ENCODE measurements at regions not wholly inside any gene's neighbourhood (a gene's known extent, or its start where the extent isn't known, plus 50 kb on each side); places are given as distances from the start of the nearest gene placed in this dataset.
"Not testable (repeated sequence)": the region's sequence is repeated elsewhere in the genome, so short reads cannot be mapped to it uniquely, and the experiment has no call there.

DNA sequence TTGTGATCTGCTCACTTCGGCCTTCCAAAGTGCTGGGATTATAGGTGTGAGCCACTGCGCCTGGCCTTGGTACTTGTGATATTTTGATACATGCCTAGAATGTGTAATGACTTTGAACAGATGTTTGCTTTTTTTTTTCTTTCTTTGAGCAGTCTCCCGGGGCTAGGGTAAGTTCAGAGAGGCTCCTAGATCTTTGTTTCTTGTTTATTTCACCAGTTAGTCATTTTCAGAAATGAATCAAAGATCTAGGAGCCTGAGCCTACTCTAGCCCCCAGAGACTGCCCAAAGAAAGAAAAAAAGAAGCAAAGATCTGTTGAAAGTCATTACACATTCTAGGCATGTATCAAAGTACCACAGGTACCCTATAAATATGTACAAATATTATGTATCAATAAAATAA lies 66.3 kb downstream of the NPIPB11 start:
- H3K27me3 ChIP-seq; DNase-seq; H3K4me1 ChIP-seq; H3K27ac ChIP-seq; intact Hi-C loops (cut with DNase I; ENCODE audit: low total_unique reads); H3K4me3 ChIP-seq; H3K9me3 ChIP-seq; H3K36me3 ChIP-seq: not testable (repeated sequence)

DNA sequence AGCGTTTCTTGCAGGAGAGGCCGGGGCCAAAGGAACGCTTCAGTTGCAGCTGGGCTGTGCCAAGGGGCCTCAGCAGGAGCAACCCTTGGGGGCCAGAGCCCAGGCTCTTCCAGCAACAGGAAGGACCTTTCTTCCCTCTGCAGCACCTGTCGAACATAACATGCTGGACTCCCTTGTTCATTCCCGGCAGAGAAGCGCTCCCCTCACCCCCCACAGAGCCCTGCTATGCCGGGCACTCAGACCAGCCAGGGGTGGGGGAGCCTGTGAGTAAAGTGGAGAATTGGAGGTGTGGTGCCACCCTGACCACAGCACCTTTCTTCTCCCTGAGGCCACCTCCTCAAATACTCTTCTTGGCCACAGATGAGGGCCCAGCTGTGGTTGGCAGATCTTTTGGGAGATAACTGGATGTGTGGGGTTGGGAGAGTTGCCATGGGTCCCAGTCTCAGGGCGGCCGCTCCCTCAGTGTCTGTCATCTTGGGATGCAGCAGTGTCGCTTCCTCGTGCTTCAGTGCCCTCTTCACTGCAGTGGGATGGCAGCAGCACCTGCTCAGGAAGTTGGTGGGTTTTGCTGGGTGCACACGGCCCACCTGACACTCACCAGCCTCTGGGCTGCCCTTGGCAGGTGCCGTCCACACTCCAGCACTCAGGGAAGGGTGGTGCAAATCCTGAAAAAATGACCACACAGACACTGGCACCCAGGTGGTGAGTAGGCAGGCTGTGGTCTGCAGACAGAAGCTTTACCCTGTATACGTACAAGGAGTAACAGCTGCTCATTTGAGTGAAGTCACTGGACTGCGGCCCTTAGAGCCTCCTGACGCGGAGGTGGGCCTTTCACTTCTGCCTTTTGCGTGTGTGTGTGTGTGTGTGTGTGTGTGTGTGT lies 67.5 kb downstream of the NPIPB11 start:
- H3K4me3 ChIP-seq; H3K36me3 ChIP-seq; H3K27ac ChIP-seq; intact Hi-C loops (cut with DNase I; ENCODE audit: low total_unique reads); DNase-seq; H3K4me1 ChIP-seq; H3K9me3 ChIP-seq; H3K27me3 ChIP-seq: not testable (repeated sequence)

DNA sequence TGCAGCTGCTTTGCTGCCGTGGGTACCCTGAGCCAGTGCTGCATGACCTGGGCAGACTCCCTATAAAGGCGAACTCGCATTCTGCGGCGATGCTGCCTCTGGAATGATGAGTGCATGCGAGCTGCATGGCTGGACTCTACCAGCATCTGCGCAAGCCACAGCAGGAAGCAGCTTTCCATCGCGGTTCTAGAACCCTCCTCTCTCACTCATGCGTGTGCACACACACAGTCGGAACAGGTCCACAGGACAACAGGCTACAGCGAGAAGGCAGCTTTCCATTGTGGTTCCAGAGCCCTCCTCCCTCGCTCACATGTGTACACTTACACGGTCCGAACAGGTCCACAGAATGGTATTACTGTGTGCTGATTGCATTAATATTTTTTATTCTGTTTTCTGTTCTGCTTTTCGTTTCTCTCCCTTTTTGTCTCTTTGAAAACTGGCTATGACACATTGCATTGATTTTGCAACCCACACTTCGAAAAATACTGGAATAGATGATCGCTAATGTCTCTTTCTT lies 69.1 kb downstream of the NPIPB11 start:
- H3K9me3 ChIP-seq; intact Hi-C loops (cut with DNase I; ENCODE audit: low total_unique reads); H3K27me3 ChIP-seq; H3K36me3 ChIP-seq; DNase-seq; H3K4me1 ChIP-seq; H3K4me3 ChIP-seq; H3K27ac ChIP-seq: not testable (repeated sequence)

DNA sequence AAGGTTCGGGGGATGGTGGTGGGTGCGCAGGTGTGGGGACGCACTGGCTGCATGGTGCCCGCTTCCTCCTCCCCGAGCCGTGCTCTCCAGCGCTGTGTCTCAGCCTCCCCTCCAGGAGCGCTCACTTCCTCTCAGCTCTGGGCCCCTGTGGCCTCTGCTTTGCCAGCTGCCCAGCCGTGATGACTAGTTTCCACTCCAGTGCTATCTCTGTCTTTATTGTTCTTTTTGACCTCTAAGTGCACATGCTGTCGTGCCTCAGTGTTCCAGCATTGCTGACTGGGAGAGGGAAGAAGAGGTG lies 71.0 kb downstream of the NPIPB11 start:
- H3K9me3 ChIP-seq; DNase-seq; intact Hi-C loops (cut with DNase I; ENCODE audit: low total_unique reads); H3K36me3 ChIP-seq; H3K27ac ChIP-seq; H3K27me3 ChIP-seq; H3K4me1 ChIP-seq; H3K4me3 ChIP-seq: not testable (repeated sequence)

DNA sequence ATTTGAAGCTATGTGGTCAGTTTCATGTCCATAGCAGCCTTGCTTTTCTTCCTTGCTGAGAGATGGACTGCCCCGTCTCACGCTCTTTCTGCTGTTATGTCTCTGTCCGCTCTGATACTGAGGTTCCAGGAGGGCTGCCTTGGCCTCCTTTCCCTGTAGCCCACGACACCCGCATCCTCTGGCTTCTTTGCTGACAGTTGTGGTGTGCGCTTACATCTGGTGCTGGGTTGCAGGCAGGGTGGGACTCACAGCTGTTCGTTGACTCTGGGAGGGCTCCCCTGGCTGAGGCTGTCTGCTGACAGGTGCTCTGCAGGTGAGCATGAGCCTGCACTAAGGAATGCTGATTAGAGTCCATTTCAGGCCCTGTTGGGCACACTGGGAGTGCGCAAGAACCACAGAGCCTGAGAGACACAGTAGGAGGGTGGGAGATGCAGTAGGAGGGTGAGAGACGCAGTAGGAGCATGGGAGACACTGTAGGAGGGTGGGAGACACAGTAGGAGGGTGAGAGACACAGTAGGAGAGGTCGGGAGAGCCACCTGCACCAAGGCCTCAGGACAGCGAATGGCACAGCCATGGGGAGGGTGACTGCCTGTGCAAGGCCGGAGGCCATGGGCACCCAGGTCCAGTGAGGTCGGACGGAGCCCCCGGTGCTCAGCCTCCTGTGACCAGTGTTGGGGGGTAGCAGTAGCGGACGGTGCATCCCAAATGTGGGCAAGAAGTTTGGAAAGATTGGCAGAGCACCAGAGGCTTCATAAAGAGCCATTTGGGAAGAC lies 71.5 kb downstream of the NPIPB11 start:
- H3K36me3 ChIP-seq; H3K4me1 ChIP-seq; H3K9me3 ChIP-seq; H3K4me3 ChIP-seq; H3K27me3 ChIP-seq; DNase-seq; H3K27ac ChIP-seq; intact Hi-C loops (cut with DNase I; ENCODE audit: low total_unique reads): not testable (repeated sequence)

DNA sequence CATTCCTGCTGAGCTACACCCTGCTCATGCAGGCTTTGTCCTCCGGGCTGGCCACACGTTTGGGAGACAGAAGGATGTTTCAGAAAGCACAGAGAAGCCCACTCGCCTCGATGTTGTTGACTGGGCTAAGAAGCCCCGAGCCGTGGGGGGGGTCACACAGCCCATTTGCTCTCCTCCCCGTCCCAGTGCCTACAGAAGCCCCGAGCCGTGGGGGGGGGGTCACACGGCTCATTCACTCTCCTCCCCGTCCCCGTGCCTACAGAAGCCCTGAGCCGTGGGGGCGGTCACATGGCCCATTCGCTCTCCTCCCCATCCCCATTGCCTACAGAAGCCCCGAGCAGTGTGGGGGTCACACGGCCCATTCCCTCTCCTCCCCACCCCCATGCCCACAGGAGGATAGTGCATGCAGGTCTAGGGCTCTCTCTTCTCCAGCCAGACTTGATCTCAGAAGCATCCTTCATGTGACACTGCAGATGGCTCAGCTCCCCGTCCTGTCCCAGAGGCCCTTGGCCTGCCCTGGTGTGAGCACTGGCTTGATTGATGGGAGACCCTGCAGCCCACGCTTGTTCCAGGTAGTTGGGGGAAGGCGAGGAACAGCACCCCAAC lies 72.9 kb downstream of the NPIPB11 start:
- H3K27me3 ChIP-seq; H3K9me3 ChIP-seq; H3K36me3 ChIP-seq; H3K4me1 ChIP-seq; DNase-seq; intact Hi-C loops (cut with DNase I; ENCODE audit: low total_unique reads); H3K27ac ChIP-seq; H3K4me3 ChIP-seq: not testable (repeated sequence)

DNA sequence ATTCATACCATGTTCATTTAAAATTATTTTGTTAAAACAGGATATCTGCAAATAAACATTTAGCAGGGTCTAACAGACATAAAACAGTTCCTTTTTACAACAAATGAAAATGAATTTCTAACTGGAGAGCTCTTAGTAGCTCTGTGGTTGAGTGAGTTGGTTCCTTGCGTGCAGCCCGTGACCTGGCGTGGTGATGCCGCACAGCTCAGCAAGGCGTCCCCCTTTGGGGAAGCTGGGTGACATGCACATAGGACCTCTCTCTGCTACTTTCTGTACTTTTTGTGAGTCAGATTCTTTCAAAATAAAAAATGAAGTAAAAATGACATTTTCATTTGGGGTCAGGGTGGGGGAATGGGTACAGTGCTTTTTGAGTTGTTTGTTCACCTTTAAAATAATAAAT lies 75.9 kb downstream of the NPIPB11 start:
- intact Hi-C loops (cut with DNase I; ENCODE audit: low total_unique reads); H3K27ac ChIP-seq; H3K27me3 ChIP-seq; H3K9me3 ChIP-seq; H3K36me3 ChIP-seq; H3K4me1 ChIP-seq; H3K4me3 ChIP-seq; DNase-seq: not testable (repeated sequence)

DNA sequence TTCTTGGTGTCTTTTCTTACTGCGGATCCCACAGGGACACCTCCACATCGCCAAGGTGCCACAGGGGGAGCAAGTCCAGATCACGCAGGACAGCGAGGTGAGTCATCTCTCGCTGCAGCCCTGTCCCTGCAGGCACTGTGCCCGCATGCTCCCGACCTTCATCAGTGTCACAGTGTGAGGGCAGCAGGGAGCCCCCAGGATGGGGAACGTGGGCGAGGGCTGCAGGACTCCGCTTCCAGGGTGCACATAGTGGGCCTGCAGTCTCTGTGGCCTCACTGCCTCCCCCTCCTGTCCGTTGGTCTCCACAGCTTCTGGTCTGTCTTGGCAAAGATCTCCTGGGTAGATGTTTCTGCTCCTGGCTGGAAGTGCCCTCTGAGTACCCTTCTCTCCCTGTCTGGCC lies 78.0 kb downstream of the NPIPB11 start:
- H3K4me1 ChIP-seq; H3K27ac ChIP-seq; intact Hi-C loops (cut with DNase I; ENCODE audit: low total_unique reads); H3K9me3 ChIP-seq; H3K4me3 ChIP-seq; H3K27me3 ChIP-seq; DNase-seq; H3K36me3 ChIP-seq: not testable (repeated sequence)

DNA sequence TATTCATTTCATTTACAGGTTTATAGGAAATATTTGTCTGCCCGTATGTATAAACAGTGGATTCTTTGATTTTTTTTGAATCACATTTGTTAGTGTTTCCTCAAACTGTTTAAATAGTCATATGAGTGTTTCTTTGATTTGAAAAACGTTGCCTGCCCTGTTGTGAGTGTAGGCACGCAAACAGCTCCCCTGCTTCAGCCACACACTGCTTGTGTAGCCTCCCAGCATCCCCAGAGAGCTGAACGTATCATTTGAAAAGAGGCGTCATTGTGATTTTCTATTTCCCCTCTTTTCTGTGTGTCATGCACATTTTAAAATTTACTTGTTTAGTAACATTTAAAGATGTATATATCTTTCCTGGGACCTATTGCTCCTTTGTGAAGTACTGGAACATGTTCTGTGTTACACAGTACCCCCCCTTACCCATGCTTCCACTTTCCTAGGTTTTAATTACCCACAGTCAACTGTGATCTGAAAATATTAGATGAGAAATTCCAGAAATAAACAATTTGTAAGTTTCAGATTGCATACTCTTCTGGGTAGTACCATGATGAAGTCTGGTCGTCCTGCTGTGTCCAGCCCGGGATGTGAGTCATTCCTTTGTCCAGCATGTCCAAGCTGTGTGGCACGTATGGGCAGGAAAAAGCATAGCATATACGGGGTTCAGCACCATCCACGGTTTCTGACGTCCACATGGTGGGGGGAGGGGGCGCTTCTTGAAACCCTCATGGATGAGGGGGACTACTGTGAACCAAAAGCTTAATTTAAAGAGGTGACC lies 78.7 kb downstream of the NPIPB11 start:
- H3K36me3 ChIP-seq; H3K27me3 ChIP-seq; H3K4me3 ChIP-seq; DNase-seq; H3K4me1 ChIP-seq; H3K27ac ChIP-seq; intact Hi-C loops (cut with DNase I; ENCODE audit: low total_unique reads); H3K9me3 ChIP-seq: not testable (repeated sequence)

DNA sequence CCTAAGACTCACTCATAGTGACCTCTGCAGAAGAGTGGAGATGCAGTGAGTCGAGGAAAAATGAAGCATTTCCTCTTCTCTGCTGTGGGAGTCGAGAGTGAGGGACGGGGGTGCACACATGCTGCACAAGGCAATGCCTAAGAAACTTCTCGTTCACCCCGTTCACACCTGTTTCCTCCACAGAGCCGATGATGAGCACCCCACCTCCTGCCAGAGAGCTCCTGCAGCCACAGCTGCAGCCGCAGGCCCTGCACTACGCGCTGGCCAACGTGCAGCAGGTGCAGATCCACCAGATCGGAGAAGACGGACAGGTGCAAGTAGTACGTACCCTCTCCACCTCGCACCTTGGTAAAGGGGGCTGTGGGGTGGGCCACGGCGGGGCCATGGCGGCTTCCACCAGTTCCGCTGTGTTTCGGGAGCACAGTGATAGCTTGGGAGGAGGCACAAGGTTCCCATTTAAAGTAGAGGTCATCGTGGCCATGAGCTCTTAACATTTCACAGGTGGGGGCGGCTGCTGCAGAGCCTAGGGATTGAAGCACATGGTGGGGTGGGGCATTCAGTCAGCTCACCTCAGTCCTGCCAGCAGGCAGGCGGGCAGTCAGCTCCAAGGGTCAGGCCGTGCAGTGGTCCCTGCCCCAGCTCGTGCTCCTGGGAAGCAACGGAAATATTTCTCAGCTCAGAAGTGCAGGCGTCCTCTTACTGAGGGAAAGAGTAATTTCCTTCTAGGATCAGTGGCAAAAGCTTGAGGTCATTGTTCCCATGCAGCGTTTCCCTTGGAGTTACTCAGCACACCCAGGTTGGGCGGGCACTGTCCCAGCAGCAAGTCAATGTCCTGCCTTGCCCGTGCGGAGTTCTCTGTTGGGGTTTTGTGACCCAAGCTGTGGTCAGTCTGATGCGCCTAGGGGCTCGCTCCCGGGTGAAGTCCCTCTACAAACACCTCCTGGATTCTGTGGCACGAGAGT lies 80.1 kb downstream of the NPIPB11 start:
- H3K4me3 ChIP-seq; H3K27me3 ChIP-seq; H3K4me1 ChIP-seq; DNase-seq; intact Hi-C loops (cut with DNase I; ENCODE audit: low total_unique reads); H3K9me3 ChIP-seq; H3K27ac ChIP-seq; H3K36me3 ChIP-seq: not testable (repeated sequence)

DNA sequence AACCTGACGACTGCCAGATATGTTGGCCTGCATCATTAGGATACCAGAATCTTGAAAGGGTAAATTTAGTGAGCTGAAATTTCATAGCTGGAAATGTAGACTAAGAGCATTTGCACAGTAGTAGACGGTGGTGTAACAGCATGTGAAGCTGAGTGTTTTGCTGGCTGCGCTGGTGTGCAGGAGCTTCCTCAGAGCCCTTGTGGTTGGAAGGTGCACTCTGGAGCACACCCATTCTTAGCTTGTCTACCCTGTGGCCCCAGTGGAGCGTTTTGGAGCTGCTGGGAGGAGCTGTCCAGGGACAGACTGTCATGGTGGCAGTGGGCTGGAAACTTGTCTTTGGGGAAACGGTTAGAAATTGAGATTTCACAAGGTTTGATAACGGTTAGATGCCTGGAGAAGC lies 82.8 kb downstream of the NPIPB11 start:
- intact Hi-C loops (cut with DNase I; ENCODE audit: low total_unique reads); H3K27me3 ChIP-seq; H3K36me3 ChIP-seq; H3K9me3 ChIP-seq; H3K4me3 ChIP-seq; H3K27ac ChIP-seq; H3K4me1 ChIP-seq; DNase-seq: not testable (repeated sequence)

Measured in uterus (tissue), 3 donors.